Karpas-422 (cell line): ENCODE measurements at regions not wholly inside any gene's neighbourhood (a gene's known extent, or its start where the extent isn't known, plus 50 kb on each side); places are given as distances from the start of the nearest gene placed in this dataset.

Experiments used
- DNase-seq: peaks from one replicate; pipeline ENCODE4 v3.0.0-alpha.2; 2015
- H2AFZ ChIP-seq: fragments of 200-600 bp; sonication (generic); 2 replicates; pipeline ENCODE4 v1.6.1; 2014; ENCODE audit warnings: antibody characterized with exemption, low read length, mixed read lengths
- H3K27ac ChIP-seq: fragments of 200-600 bp; sonication (generic); 2 replicates; pipeline ENCODE4 v1.5.1; 2014; ENCODE audit warnings: mild to moderate bottlenecking, low read length, moderate library complexity
- H3K27me3 ChIP-seq: fragments of 200-600 bp; sonication (generic); 2 replicates; pipeline ENCODE4 v1.6.1; 2014; ENCODE audit warnings: low read length, mixed read lengths
- H3K36me3 ChIP-seq: fragments of 200-600 bp; sonication (generic); 2 replicates; pipeline ENCODE4 v1.6.1; 2014; ENCODE audit warnings: low read length, mixed read lengths; ENCODE audit not compliant: insufficient read depth
- H3K4me1 ChIP-seq: fragments of 200-600 bp; sonication (generic); 2 replicates; pipeline ENCODE4 v1.6.1; 2014; ENCODE audit warnings: mild to moderate bottlenecking, low read length, mixed read lengths
- H3K4me2 ChIP-seq: fragments of 200-600 bp; sonication (generic); 2 replicates; pipeline ENCODE4 v1.6.1; 2014; ENCODE audit warnings: low read length, low read depth, mild to moderate bottlenecking; ENCODE audit not compliant: poor library complexity, severe bottlenecking
- H3K4me3 ChIP-seq: fragments of 200-600 bp; sonication (generic); 2 replicates; pipeline ENCODE4 v1.5.1; 2014; ENCODE audit warnings: mild to moderate bottlenecking, antibody characterized with exemption, low read length, mixed read lengths
- H3K79me2 ChIP-seq: fragments of 200-600 bp; sonication (generic); 2 replicates; pipeline ENCODE4 v1.6.1; 2014; ENCODE audit warnings: mild to moderate bottlenecking, low read length, mixed read lengths
- H3K9ac ChIP-seq: fragments of 200-600 bp; sonication (generic); 2 replicates; pipeline ENCODE4 v1.6.0; 2014; ENCODE audit warnings: low read length
- H3K9me2 ChIP-seq: fragments of 200-600 bp; sonication (generic), shearing (Covaris generic); replicated peaks from 2 replicates; pipeline ENCODE4 v1.6.0; 2014; ENCODE audit warnings: mild to moderate bottlenecking, low read length, moderate library complexity; ENCODE audit not compliant: insufficient read depth
- H3K9me3 ChIP-seq: fragments of 300-700, 200-600 bp; sonication (generic); 2 replicates; pipeline ENCODE4 v1.6.1; 2014; ENCODE audit warnings: low read length, mixed read lengths
- H4K20me1 ChIP-seq: fragments of 200-600 bp; sonication (generic); 2 replicates; pipeline ENCODE4 v1.6.1; 2014; ENCODE audit warnings: mild to moderate bottlenecking, antibody characterized with exemption, low read length, low read depth; ENCODE audit not compliant: insufficient read depth

DNA sequence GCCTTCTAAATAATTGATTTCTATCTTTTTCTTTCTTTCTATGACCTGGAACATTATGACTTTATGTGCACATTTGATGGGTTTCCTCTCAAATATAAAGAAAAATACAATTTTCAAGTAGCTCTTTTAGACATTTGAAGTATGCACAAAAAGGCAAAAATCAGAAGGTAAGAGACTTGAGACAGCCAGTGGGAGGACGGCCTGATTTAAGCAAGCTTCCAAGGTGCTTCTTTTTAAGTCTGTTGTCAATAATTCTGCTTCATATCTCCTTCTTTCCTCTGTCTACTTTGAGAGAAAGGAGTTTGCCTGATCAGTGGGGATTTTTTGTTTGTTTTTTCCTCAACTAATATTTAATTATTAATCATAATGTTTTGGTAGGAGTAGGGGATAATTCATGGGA lies 188.2 kb upstream of the ARHGAP20 start:
- H3K9ac ChIP-seq: no peak overlapping the region
- H3K4me2 ChIP-seq: no peak overlapping the region
- no peaks in the 10 kb centered on the region for H3K9me3 ChIP-seq
- H3K27ac ChIP-seq: no peak overlapping the region
- H3K36me3 ChIP-seq: no peaks in the 10 kb centered on the region
- H3K79me2 ChIP-seq: no peaks in the 10 kb centered on the region
- H3K9me2 ChIP-seq: no peaks in the 10 kb centered on the region
- no peaks in the 10 kb centered on the region for H3K4me1 ChIP-seq
- no peaks in the 10 kb centered on the region for H4K20me1 ChIP-seq
- no peak overlapping the region for H3K4me3 ChIP-seq
- no peaks in the 10 kb centered on the region for H3K27me3 ChIP-seq
- H2AFZ ChIP-seq: no peak overlapping the region
- DNase-seq: no peak

DNA sequence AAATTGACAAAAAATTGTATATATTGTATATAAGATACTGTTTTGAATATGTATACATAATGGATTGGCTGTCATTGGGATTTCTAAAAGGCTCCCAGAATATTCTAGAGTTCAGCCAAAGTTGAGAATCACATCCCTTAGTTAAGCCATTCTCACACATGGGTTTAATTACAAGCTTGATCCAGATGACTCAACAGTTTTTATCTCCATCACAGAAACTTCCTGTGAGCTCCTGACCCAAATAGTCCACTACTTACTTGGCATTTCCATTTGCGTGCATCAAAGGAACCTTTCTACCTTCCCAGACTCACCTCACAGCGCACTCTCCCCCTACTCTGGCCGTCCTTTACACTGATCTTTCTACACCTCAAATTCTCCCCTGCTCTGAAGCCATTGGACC lies 184.8 kb upstream of the ARHGAP20 start:
- no peak overlapping the region for H3K27ac ChIP-seq
- H3K36me3 ChIP-seq: no peaks in the 10 kb centered on the region
- H2AFZ ChIP-seq: no peak overlapping the region
- no peaks in the 10 kb centered on the region for H3K9me2 ChIP-seq
- H4K20me1 ChIP-seq: no peaks in the 10 kb centered on the region
- H3K9me3 ChIP-seq: no peaks in the 10 kb centered on the region
- no peaks in the 10 kb centered on the region for H3K27me3 ChIP-seq
- no peak for DNase-seq
- no peak overlapping the region for H3K4me2 ChIP-seq
- H3K9ac ChIP-seq: no peak overlapping the region
- no peaks in the 10 kb centered on the region for H3K79me2 ChIP-seq
- H3K4me3 ChIP-seq: no peak overlapping the region
- no peaks in the 10 kb centered on the region for H3K4me1 ChIP-seq

DNA sequence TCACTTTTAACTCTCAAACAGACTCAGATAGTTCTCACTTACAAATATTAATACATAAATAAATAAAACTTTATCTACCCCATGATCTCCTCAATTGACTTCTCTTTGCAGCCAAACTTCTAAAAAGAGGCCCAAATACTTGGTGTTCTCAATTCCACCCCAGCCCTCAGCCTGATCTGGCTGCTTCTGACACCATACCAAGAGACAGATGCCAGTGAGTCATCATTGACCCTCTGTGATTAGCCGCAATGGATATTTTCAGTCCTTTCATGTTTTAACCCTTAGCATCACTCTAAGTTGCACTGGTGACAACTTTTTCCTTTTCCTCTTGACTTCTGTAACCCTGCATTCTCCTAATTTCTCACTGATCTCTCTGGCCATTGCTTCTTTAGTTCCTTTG lies 184.1 kb upstream of the ARHGAP20 start:
- Histone ChIP-seq H3K9me3 (no peaks in the 10 kb centered on the region), H3K4me1 (no peaks in the 10 kb centered on the region), H3K27me3 (no peaks in the 10 kb centered on the region), H3K9ac (no peak overlapping the region), H3K9me2 (no peaks in the 10 kb centered on the region), H3K79me2 (no peaks in the 10 kb centered on the region), H3K36me3 (no peaks in the 10 kb centered on the region), H3K4me2 (no peak overlapping the region), H3K27ac (no peak overlapping the region), H4K20me1 (no peaks in the 10 kb centered on the region), H2AFZ (no peak overlapping the region), H3K4me3 (no peak overlapping the region)
- DNase-seq: no peak

DNA sequence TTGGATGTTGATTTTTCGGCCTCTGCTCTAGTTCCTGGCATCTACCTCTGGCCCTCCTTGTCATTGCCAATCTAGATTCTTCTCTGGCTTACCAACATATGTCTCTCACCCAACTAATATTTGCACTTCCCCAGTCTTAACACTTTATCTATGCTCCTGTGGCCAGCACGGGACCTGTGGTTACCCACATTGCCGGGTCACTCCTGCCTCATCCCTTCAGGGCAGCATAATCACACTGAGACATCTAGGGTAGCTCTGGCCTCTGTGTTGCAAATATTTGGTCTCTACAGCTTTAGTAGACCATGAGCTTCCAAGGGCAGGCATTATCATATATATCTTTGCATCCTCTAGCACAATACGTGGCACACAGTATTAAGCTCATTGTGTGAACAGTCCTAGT lies 182.0 kb upstream of the ARHGAP20 start:
- Histone ChIP-seq H3K9me3 (no peaks in the 10 kb centered on the region), H3K4me2 (no peak overlapping the region)

DNA sequence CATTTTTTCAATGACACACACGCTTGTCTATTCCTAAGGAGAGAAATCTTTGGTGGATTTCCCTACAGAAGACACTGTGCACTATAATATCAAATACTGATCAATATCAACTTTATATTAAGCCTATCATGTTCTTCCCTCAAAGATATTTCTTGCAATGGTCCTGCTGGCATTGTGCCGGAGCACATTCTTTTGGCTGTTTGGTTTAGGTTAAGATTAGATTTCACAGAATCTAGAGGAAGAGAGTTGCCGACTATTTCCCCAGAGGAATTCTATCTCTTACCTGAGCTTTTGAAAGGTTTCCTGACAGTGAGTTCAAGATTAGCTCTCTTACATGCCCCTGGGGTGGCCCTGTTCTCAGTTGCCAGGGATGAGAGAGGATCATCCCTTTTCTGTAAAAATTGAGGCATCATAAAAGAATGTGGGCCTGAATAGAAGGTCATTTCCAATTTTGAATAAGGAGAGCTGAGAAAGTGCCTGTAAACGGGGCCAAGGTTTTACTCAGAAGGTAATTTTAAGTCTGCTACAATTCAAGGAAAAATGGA lies 180.6 kb upstream of the ARHGAP20 start:
- no peak for DNase-seq
- Histone ChIP-seq H3K27ac (no peak overlapping the region), H3K4me3 (no peak overlapping the region)

More for the DNA sequence above, 182.0 kb upstream of the ARHGAP20 start:
- H4K20me1 ChIP-seq: no peaks in the 10 kb centered on the region
- no peaks in the 10 kb centered on the region for H3K79me2 ChIP-seq
- H3K36me3 ChIP-seq: no peaks in the 10 kb centered on the region
- H3K4me1 ChIP-seq: no peaks in the 10 kb centered on the region
- H3K9ac ChIP-seq: no peak overlapping the region
- H3K27me3 ChIP-seq: no peaks in the 10 kb centered on the region
- no peak overlapping the region for H3K27ac ChIP-seq
- no peak overlapping the region for H3K4me3 ChIP-seq
- H2AFZ ChIP-seq: no peak overlapping the region
- no peaks in the 10 kb centered on the region for H3K9me2 ChIP-seq
- DNase-seq: no peak

DNA sequence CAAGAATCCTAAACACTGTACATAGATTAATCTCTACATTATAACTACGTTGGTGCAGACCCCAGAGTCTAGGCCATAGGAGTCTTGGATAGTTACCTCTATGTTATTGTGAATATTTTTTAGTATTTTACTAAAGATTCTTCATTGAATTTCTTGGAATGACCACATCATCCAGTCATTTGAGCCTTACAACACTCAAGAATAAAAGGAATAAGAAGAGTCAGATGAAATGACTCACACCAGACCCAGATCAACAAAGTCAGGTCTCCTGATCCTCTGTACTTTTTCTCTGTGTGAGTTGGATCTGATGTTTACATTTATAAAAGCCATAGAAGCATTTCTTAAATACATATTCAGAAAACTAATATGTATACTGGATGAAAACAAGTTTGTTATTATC lies 179.2 kb upstream of the ARHGAP20 start:
- no peak overlapping the region for H3K27ac ChIP-seq
- H3K9me2 ChIP-seq: no peaks in the 10 kb centered on the region
- no peak overlapping the region for H2AFZ ChIP-seq
- no peak overlapping the region for H3K4me3 ChIP-seq
- H3K4me1 ChIP-seq: no peaks in the 10 kb centered on the region
- H3K79me2 ChIP-seq: no peaks in the 10 kb centered on the region
- H3K9ac ChIP-seq: no peak overlapping the region
- no peaks in the 10 kb centered on the region for H3K9me3 ChIP-seq
- no peaks in the 10 kb centered on the region for H4K20me1 ChIP-seq
- no peaks in the 10 kb centered on the region for H3K27me3 ChIP-seq
- no peak for DNase-seq
- no peaks in the 10 kb centered on the region for H3K36me3 ChIP-seq
- H3K4me2 ChIP-seq: no peak overlapping the region

More for the DNA sequence above, 180.6 kb upstream of the ARHGAP20 start:
- H3K27me3 ChIP-seq: no peaks in the 10 kb centered on the region
- no peaks in the 10 kb centered on the region for H3K9me2 ChIP-seq
- no peaks in the 10 kb centered on the region for H3K4me1 ChIP-seq
- H3K36me3 ChIP-seq: no peaks in the 10 kb centered on the region
- H3K79me2 ChIP-seq: no peaks in the 10 kb centered on the region
- no peak overlapping the region for H2AFZ ChIP-seq
- no peak overlapping the region for H3K4me2 ChIP-seq
- H3K9ac ChIP-seq: no peak overlapping the region
- no peaks in the 10 kb centered on the region for H3K9me3 ChIP-seq
- no peaks in the 10 kb centered on the region for H4K20me1 ChIP-seq

DNA sequence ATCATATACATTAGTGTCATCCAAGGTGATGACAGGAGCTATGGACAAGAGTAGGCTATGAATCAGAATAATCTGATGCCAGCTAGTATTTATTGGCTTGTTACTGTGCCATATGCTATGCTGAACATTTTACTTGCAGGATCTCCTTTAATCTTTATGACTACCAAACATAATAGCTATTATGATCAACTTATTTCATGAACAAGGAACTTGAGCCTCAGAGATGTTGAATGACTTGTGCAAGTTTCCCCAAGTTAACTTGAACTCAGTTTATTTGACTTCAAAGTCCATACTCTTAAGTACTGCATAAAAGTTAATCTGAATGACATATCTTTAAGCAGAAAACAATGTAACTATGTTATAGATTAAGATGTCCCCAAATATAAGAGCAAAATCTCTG lies 178.8 kb upstream of the ARHGAP20 start:
- H3K27ac ChIP-seq: no peak overlapping the region
- H3K27me3 ChIP-seq: no peaks in the 10 kb centered on the region
- no peak overlapping the region for H3K9ac ChIP-seq
- H3K36me3 ChIP-seq: no peaks in the 10 kb centered on the region
- H3K9me3 ChIP-seq: no peaks in the 10 kb centered on the region
- H4K20me1 ChIP-seq: no peaks in the 10 kb centered on the region
- no peaks in the 10 kb centered on the region for H3K79me2 ChIP-seq
- no peak overlapping the region for H3K4me2 ChIP-seq
- no peak for DNase-seq
- H3K4me3 ChIP-seq: no peak overlapping the region
- no peaks in the 10 kb centered on the region for H3K4me1 ChIP-seq
- no peaks in the 10 kb centered on the region for H3K9me2 ChIP-seq
- no peak overlapping the region for H2AFZ ChIP-seq

DNA sequence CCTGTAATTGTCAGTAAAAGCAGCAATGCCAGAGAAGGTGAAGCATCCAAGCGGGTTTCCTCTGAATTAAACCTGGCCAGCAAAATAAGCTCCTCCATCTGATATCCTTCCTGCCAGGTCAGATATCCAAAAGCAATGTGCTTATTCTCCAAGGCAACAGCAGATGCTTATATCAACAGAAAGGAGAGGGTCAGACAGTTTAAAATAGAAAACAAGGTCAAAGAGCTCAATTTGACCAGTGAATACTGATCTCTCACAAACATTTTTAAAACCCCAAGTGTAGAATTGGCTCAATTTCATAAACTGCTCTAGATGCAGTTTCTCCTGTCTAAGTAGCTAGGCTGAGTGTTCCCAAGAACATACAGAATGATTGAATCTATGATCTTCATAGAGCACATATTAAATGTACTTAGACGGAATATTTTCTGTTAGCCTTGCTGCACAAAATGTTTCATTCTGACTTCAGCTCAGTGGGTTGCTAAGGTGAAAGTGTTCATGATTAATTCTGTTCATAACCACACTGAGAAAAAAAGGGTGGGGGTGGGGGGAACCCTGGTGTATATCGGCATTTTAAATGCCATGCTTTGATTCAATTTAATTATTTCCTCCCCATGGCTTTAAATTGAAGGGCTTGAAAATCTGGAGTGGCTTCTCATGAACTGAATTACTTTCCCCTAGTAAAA lies 174.2 kb upstream of the ARHGAP20 start:
- Histone ChIP-seq H3K27ac (no peak overlapping the region), H3K4me2 (no peak overlapping the region), H3K79me2 (no peaks in the 10 kb centered on the region), H3K4me3 (no peak overlapping the region), H3K4me1 (no peaks in the 10 kb centered on the region), H3K9me3 (no peaks in the 10 kb centered on the region), H3K27me3 (no peaks in the 10 kb centered on the region), H3K9ac (no peak overlapping the region), H3K36me3 (no peaks in the 10 kb centered on the region), H3K9me2 (no peaks in the 10 kb centered on the region), H4K20me1 (no peaks in the 10 kb centered on the region), H2AFZ (no peak overlapping the region)
- DNase-seq: no peak
